ENCODE measurements at regions not wholly inside any gene's neighbourhood (a gene's known extent, or its start where the extent isn't known, plus 50 kb on each side); places are given as distances from the start of the nearest gene placed in this dataset.

DNA sequence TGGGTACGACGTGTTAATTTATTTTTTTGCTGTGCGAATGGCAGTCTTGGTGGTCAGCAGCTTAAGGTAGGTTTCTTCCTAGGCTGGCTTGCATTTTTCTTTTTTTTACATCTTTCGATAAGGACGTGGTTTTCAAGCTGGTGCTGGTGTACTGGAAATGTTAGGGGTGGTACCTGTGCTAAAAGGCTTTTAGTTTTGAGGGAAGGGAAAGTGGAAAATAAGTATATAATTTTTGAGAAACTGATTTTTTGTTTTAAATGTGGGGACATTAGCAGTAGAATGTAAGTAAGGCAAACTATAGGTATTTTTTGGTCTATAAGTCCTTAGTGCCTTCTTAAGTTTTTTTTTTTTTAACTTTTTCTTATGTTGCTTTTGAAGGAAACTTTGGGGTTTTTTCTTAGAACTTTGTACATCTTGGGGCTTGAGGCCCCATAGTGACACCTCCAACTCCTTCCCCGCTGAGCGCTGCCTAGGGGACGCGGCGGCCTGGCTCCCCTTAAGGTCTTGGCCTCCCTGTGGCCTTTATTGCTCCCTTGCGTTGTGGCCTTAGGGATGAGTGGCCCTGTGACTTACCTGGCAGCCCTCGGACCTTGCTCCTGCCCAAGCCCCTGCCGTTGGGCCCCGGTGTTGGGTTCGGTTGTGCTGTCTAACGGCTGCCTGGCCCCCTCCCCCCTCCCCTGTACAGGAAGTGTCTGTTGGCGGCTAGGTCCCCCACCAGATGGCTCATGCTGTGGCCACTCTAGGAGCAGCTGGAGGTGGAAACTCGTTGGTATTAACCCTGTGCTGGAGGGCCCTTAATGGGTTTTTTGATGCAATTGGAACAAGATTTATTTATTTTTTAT, 88.0 kb upstream of the RPRML start (continued):
- peak; percentile 82 for TF ChIP-seq RUNX3 (IDR thresholded peaks at IDR 0.05; ENCODE audit: low read length)
- peak; percentile 31 to 36; a peak in 2 of 4 replicates for TF ChIP-seq IKZF2 (IDR thresholded peaks at IDR 0.05)
- peak; percentile 47; the same call in 1 of the 2 replicates for TF ChIP-seq MTA3 (IDR thresholded peaks at IDR 0.05; ENCODE audit: borderline replicate concordance, low read length)
- 0 out of 2 replicates have a peak, but pooled peaks have one; percentile 49 for TF ChIP-seq ZSCAN29 (IDR thresholded peaks at IDR 0.05)
- 0 out of 4 replicates have a peak, but pooled peaks of 1 of the 2 experiments have one; percentile 15 for TF ChIP-seq ETV6 (conservative IDR thresholded peaks at IDR 0.05 in 1 of 2, IDR thresholded peaks at IDR 0.05 in 1 of 2; ENCODE audit: borderline replicate concordance in 1 of 2, low read depth in 1 of 2)
- TF ChIP-seq, protein P1, sequence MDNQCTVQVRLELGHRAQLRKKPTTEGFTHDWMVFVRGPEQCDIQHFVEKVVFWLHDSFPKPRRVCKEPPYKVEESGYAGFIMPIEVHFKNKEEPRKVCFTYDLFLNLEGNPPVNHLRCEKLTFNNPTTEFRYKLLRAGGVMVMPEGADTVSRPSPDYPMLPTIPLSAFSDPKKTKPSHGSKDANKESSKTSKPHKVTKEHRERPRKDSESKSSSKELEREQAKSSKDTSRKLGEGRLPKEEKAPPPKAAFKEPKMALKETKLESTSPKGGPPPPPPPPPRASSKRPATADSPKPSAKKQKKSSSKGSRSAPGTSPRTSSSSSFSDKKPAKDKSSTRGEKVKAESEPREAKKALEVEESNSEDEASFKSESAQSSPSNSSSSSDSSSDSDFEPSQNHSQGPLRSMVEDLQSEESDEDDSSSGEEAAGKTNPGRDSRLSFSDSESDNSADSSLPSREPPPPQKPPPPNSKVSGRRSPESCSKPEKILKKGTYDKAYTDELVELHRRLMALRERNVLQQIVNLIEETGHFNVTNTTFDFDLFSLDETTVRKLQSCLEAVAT (IDR thresholded peaks at IDR 0.05), result peak; percentile 84
- peak; percentile 56; the same call in 1 of the 2 replicates for TF ChIP-seq ATF7 (IDR thresholded peaks at IDR 0.05; ENCODE audit: low read depth)
- TF ChIP-seq, protein P2, sequence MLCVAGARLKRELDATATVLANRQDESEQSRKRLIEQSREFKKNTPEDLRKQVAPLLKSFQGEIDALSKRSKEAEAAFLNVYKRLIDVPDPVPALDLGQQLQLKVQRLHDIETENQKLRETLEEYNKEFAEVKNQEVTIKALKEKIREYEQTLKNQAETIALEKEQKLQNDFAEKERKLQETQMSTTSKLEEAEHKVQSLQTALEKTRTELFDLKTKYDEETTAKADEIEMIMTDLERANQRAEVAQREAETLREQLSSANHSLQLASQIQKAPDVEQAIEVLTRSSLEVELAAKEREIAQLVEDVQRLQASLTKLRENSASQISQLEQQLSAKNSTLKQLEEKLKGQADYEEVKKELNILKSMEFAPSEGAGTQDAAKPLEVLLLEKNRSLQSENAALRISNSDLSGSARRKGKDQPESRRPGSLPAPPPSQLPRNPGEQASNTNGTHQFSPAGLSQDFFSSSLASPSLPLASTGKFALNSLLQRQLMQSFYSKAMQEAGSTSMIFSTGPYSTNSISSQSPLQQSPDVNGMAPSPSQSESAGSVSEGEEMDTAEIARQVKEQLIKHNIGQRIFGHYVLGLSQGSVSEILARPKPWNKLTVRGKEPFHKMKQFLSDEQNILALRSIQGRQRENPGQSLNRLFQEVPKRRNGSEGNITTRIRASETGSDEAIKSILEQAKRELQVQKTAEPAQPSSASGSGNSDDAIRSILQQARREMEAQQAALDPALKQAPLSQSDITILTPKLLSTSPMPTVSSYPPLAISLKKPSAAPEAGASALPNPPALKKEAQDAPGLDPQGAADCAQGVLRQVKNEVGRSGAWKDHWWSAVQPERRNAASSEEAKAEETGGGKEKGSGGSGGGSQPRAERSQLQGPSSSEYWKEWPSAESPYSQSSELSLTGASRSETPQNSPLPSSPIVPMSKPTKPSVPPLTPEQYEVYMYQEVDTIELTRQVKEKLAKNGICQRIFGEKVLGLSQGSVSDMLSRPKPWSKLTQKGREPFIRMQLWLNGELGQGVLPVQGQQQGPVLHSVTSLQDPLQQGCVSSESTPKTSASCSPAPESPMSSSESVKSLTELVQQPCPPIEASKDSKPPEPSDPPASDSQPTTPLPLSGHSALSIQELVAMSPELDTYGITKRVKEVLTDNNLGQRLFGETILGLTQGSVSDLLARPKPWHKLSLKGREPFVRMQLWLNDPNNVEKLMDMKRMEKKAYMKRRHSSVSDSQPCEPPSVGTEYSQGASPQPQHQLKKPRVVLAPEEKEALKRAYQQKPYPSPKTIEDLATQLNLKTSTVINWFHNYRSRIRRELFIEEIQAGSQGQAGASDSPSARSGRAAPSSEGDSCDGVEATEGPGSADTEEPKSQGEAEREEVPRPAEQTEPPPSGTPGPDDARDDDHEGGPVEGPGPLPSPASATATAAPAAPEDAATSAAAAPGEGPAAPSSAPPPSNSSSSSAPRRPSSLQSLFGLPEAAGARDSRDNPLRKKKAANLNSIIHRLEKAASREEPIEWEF (IDR thresholded peaks at IDR 0.05; ENCODE audit: insufficient replicate concordance, low read depth, low read length), result no peak
- TF ChIP-seq, protein P3, sequence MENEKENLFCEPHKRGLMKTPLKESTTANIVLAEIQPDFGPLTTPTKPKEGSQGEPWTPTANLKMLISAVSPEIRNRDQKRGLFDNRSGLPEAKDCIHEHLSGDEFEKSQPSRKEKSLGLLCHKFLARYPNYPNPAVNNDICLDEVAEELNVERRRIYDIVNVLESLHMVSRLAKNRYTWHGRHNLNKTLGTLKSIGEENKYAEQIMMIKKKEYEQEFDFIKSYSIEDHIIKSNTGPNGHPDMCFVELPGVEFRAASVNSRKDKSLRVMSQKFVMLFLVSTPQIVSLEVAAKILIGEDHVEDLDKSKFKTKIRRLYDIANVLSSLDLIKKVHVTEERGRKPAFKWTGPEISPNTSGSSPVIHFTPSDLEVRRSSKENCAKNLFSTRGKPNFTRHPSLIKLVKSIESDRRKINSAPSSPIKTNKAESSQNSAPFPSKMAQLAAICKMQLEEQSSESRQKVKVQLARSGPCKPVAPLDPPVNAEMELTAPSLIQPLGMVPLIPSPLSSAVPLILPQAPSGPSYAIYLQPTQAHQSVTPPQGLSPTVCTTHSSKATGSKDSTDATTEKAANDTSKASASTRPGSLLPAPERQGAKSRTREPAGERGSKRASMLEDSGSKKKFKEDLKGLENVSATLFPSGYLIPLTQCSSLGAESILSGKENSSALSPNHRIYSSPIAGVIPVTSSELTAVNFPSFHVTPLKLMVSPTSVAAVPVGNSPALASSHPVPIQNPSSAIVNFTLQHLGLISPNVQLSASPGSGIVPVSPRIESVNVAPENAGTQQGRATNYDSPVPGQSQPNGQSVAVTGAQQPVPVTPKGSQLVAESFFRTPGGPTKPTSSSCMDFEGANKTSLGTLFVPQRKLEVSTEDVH (IDR thresholded peaks at IDR 0.05; ENCODE audit: low read depth, partially characterized antibody), result peak; percentile 83
- TF ChIP-seq HDAC2 (IDR thresholded peaks at IDR 0.05), result no peak
- TF ChIP-seq EZH2 (IDR thresholded peaks at IDR 0.05; ENCODE audit: borderline replicate concordance, control insufficient read depth, low read depth, low read length), result no peak
- TF ChIP-seq, protein P4, sequence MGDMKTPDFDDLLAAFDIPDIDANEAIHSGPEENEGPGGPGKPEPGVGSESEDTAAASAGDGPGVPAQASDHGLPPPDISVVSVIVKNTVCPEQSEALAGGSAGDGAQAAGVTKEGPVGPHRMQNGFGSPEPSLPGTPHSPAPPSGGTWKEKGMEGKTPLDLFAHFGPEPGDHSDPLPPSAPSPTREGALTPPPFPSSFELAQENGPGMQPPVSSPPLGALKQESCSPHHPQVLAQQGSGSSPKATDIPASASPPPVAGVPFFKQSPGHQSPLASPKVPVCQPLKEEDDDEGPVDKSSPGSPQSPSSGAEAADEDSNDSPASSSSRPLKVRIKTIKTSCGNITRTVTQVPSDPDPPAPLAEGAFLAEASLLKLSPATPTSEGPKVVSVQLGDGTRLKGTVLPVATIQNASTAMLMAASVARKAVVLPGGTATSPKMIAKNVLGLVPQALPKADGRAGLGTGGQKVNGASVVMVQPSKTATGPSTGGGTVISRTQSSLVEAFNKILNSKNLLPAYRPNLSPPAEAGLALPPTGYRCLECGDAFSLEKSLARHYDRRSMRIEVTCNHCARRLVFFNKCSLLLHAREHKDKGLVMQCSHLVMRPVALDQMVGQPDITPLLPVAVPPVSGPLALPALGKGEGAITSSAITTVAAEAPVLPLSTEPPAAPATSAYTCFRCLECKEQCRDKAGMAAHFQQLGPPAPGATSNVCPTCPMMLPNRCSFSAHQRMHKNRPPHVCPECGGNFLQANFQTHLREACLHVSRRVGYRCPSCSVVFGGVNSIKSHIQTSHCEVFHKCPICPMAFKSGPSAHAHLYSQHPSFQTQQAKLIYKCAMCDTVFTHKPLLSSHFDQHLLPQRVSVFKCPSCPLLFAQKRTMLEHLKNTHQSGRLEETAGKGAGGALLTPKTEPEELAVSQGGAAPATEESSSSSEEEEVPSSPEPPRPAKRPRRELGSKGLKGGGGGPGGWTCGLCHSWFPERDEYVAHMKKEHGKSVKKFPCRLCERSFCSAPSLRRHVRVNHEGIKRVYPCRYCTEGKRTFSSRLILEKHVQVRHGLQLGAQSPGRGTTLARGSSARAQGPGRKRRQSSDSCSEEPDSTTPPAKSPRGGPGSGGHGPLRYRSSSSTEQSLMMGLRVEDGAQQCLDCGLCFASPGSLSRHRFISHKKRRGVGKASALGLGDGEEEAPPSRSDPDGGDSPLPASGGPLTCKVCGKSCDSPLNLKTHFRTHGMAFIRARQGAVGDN (IDR thresholded peaks at IDR 0.05), result peak; percentile 52; the same call in 1 of the 2 replicates
